Choroid plexus epithelial cell (primary cell): ENCODE measurements at regions not wholly inside any gene's neighbourhood (a gene's known extent, or its start where the extent isn't known, plus 50 kb on each side); places are given as distances from the start of the nearest gene placed in this dataset.

Experiments used
- DNase-seq: peaks from one replicate; pipeline ENCODE4 v3.0.0-alpha.2; 2010; ENCODE audit warnings: low read depth
- H3K4me3 ChIP-seq: 2 replicates; pipeline ENCODE4 v1.5.1; 2011; ENCODE audit warnings: low read depth, mild to moderate bottlenecking, control low read depth, low read length, moderate library complexity
- TF ChIP-seq, protein P1 (sequence below): conservative IDR thresholded peaks from 2 replicates; pipeline ENCODE4 v1.5.1; 2011; ENCODE audit warnings: low read depth, mild to moderate bottlenecking, control low read depth, inconsistent platforms, low read length, moderate library complexity

DNA sequence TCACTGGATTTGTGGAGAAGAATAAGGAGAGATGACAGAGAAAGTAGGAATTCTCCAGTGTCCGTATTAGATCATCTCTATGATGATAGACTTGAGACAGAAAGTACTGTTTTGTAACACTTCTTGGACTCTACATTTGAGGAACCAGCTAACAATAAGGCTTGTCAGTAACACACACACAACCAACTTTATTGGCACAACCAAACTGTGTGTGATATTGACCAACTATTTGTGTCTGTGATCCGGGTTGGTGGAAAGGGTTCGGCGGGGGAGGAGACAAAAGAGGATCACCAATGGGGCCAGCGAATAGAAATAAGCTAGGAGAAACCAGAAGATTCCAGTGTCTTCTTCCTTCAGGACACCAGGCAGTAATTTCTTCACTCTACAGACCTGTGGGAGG lies 79.8 kb downstream of the MARCHF4 start:
- no peak overlapping the region for H3K4me3 ChIP-seq
- TF ChIP-seq, protein P1, sequence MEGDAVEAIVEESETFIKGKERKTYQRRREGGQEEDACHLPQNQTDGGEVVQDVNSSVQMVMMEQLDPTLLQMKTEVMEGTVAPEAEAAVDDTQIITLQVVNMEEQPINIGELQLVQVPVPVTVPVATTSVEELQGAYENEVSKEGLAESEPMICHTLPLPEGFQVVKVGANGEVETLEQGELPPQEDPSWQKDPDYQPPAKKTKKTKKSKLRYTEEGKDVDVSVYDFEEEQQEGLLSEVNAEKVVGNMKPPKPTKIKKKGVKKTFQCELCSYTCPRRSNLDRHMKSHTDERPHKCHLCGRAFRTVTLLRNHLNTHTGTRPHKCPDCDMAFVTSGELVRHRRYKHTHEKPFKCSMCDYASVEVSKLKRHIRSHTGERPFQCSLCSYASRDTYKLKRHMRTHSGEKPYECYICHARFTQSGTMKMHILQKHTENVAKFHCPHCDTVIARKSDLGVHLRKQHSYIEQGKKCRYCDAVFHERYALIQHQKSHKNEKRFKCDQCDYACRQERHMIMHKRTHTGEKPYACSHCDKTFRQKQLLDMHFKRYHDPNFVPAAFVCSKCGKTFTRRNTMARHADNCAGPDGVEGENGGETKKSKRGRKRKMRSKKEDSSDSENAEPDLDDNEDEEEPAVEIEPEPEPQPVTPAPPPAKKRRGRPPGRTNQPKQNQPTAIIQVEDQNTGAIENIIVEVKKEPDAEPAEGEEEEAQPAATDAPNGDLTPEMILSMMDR: no peak
- no peak for DNase-seq

DNA sequence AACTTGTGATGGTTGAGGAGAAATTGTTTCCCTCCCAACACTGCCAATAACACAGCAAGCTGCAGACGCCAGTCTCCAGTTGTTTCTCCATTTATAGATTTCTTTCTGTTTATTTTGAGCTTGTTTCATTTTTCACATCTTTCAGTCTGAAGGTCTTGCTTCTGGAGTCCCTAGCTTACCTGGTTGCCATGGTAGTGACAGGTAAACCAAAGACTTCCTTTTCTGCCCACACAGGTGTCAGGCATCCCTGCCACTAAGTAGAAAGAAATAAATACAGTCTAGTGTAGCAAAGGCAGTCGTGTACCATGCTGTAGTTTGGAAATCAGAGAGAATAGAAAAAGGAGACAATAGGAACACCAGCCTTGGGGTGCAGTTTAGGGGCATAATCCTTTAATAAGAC lies 82.8 kb downstream of the MARCHF4 start:
- TF ChIP-seq, protein P1: no peak
- no peak overlapping the region for H3K4me3 ChIP-seq
- no peak for DNase-seq

DNA sequence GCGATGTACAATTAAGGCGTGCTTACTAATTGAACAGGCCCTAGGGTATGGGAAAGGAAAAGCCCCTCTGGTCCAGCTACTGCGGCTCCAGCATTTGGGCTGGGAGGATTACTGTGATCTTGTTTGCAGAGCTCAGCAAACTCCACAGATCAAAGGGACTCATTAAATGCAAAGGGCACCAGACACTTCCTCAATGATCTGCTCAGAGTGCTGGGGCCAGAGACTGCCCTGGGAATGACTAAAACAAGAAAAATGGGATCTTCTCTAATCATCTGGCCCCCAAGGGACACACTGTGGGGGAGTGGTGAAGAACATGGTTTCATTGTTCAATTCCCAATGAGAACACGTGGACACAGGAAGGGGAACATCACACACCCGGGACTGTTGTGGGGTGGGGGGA lies 85.0 kb downstream of the MARCHF4 start:
- H3K4me3 ChIP-seq: no peak overlapping the region
- peak; percentile 9 for DNase-seq

DNA sequence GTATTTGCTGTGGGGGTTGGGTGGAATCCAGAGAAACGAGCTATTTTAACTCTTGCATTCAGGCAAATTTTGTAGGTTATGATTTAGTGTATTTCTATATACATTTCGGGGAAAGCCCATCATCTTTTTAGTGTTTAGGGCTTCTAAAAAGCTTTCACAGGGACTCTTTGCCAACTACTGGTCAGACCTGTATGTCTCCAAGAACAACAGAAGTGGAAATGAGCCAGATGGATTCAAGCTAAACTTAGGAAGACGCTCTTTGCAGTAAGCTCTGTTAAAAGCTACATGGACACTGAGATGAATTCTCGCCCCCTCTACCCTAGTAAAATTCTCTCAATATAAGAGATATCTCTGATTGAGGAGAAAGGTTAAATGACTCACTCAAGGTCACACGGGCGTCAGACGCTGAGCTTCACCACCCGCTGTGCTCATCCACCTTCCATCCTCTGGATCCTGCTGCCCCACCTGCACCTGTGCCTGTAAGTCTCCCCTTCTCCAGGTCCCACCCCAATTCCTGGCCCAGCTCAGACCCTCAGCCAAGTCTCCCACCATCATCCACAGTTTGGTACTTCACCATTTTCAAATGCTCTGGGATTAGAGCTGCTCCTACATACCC lies 85.6 kb downstream of the MARCHF4 start:
- no peak overlapping the region for H3K4me3 ChIP-seq
- DNase-seq: peak; percentile 48
- TF ChIP-seq, protein P1: no peak

More for the DNA sequence above, 85.0 kb downstream of the MARCHF4 start:
- TF ChIP-seq, protein P1: no peak

DNA sequence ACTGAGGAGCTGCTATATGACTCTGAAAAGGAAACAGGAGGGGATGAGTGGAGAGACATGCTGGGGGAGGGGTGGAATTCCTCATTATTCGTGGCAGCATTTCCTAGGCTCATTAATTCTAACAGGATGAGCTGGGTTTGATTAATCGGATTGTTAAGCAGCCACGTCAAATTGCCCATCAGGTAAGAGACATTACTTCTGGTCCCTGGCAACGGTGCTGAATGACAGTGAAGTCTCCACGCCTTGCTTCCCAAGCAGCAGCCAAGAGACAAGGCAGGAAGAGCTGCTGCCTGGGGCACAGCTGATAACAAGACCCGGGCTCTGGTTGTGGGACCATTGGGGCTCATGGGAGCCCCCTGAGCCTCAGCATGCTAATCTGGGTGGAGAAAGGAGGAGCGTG lies 86.6 kb downstream of the MARCHF4 start:
- H3K4me3 ChIP-seq: no peak overlapping the region
- DNase-seq: no peak
- TF ChIP-seq, protein P1: no peak

DNA sequence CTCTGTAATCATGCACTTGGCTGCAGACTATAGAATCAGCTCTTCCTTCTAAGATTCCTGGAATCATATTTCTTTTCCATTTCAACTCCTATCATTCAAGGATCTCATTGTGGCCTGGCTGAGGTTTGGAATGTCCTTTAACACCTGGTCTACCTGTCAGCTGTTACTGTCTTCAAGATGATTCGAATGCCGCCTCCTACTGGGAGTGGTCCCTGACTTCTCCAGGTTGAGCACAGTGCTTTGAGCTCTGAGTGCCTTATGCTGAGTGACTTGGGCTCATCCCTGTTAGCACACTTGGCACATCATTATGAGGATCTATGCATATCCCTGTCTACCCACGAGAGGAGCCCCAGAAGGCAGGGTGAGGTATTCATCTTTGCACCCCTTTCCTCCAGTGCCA lies 87.6 kb downstream of the MARCHF4 start:
- no peak for DNase-seq
- TF ChIP-seq, protein P1: no peak
- no peak overlapping the region for H3K4me3 ChIP-seq
